Endothelial cell of umbilical vein (primary cell): ENCODE measurements at regions not wholly inside any gene's neighbourhood (a gene's known extent, or its start where the extent isn't known, plus 50 kb on each side); places are given as distances from the start of the nearest gene placed in this dataset.

Source experiments
- BruUV-seq: library from RNA; stranded (reverse); fragments of 400-500 nt; replicated peaks from 2 replicates; lab custom pipeline; 2021; lab: Mats Ljungman, UMichigan
- CTCF ChIA-PET: fragments of 300-600, 350-600 bp; sonication (Branson Sonifier 250); formaldehyde crosslinking; loops from one replicate; lab custom pipeline; 2021; ENCODE audit warnings: antibody characterized with exemption, inconsistent platforms; lab: Charles Lee
- POLR2A ChIA-PET: fragments of 300-600, 350-600 bp; sonication (Branson Sonifier 250); formaldehyde crosslinking; loops from one replicate; lab custom pipeline; 2021; ENCODE audit warnings: antibody characterized with exemption, inconsistent platforms; lab: Charles Lee
- DNase-seq: peaks from one replicate; pipeline ENCODE4 v3.0.0-alpha.2; 2011; ENCODE audit warnings: low read depth, low spot score
- FAIRE-seq: peaks from 2 replicates; lab custom pipeline; 2011; peaks lifted over from hg19 to GRCh38; lab: Jason Lieb, UNC
- H2AFZ ChIP-seq: 2 replicates; pipeline ENCODE4 v1.6.0; 2012; ENCODE audit warnings: low read depth, low read length, control low read depth, inconsistent platforms
- H3K27ac ChIP-seq: 2 replicates; pipeline ENCODE4 v1.5.1; 2011; ENCODE audit warnings: low read depth, mild to moderate bottlenecking, control low read depth, low read length, moderate library complexity; ENCODE audit not compliant: insufficient read depth
- H3K27me3 ChIP-seq, 2 experiments: 2 replicates each; pipeline versions ENCODE4 v1.6.0 to v1.6.1; 2011; ENCODE audit warnings: low read length in 2 of 2, mixed read lengths in 1 of 2; ENCODE audit not compliant: control insufficient read depth in 2 of 2, insufficient read depth in 2 of 2
- H3K36me3 ChIP-seq, 2 experiments: 2 replicates in 1 of 2; 3 replicates in 1 of 2; pipeline ENCODE4 v1.5.1; 2011; ENCODE audit warnings: low read length in 2 of 2, mild to moderate bottlenecking in 1 of 2, moderate library complexity in 1 of 2; ENCODE audit not compliant: control insufficient read depth in 2 of 2, insufficient read depth in 2 of 2; ENCODE audit errors: extremely low read depth in 1 of 2
- H3K4me1 ChIP-seq: 3 replicates; pipeline ENCODE4 v1.5.1; 2011; ENCODE audit warnings: mild to moderate bottlenecking, low read length; ENCODE audit not compliant: control insufficient read depth, insufficient read depth; ENCODE audit errors: extremely low read depth
- H3K4me2 ChIP-seq: 2 replicates; pipeline ENCODE4 v1.6.1; 2011; ENCODE audit warnings: low read length, control low read depth, mixed read lengths; ENCODE audit not compliant: insufficient read depth
- H3K4me3 ChIP-seq, 3 experiments: fragments of 200-600 bp in 1 of 3; sonication (generic), shearing (Covaris generic) in 1 of 3; replicated peaks in 1 of 3; 2 replicates each; pipeline ENCODE4 v1.5.1; 2011 to 2016; ENCODE audit warnings: control low read depth in 3 of 3, low read length in 3 of 3, mild to moderate bottlenecking in 2 of 3, inconsistent platforms in 1 of 3, low read depth in 1 of 3, moderate library complexity in 1 of 3; ENCODE audit not compliant: insufficient read depth in 1 of 3
- H3K79me2 ChIP-seq: 2 replicates; pipeline ENCODE4 v1.6.0; 2012; ENCODE audit warnings: low read length, inconsistent platforms; ENCODE audit not compliant: control insufficient read depth, insufficient read depth
- H3K9ac ChIP-seq: replicated peaks from 2 replicates; pipeline ENCODE3; 2011; ENCODE audit warnings: low read length, control low read depth; ENCODE audit not compliant: insufficient read depth; ENCODE audit errors: extremely low read depth
- H3K9me1 ChIP-seq: replicated peaks from 3 replicates; pipeline ENCODE4 v1.6.0; 2011; ENCODE audit warnings: mild to moderate bottlenecking, low read length; ENCODE audit not compliant: control insufficient read depth, insufficient read depth; ENCODE audit errors: extremely low read depth
- H3K9me3 ChIP-seq: replicated peaks from 2 replicates; pipeline ENCODE4 v1.5.1; 2012; ENCODE audit warnings: low read length, inconsistent platforms; ENCODE audit not compliant: control insufficient read depth, insufficient read depth
- H4K20me1 ChIP-seq: replicated peaks from 2 replicates; pipeline ENCODE3; 2011; ENCODE audit warnings: mild to moderate bottlenecking, low read length; ENCODE audit not compliant: control insufficient read depth, insufficient read depth; ENCODE audit errors: extremely low read depth
- CTCF ChIP-seq, 2 donors: IDR thresholded peaks; 1 replicate in 1 of 2; 2 replicates in 1 of 2; pipeline ENCODE4 v1.5.1; 2011; ENCODE audit warnings: low read length in 2 of 2, mild to moderate bottlenecking in 2 of 2, moderate library complexity in 2 of 2, control low read depth in 1 of 2, inconsistent platforms in 1 of 2, low read depth in 1 of 2; ENCODE audit not compliant: insufficient read depth in 1 of 2; ENCODE audit errors: extremely low read depth in 1 of 2
- EZH2 ChIP-seq: IDR thresholded peaks from 2 replicates; pipeline ENCODE4 v1.6.1; 2012; ENCODE audit warnings: borderline replicate concordance, low read depth, mild to moderate bottlenecking, moderate library complexity, low read length, inconsistent platforms; ENCODE audit not compliant: severe bottlenecking
- FOS ChIP-seq: IDR thresholded peaks from 2 replicates; pipeline ENCODE4 v1.6.1; 2011; ENCODE audit warnings: mild to moderate bottlenecking, low read length, moderate library complexity, borderline replicate concordance; ENCODE audit not compliant: insufficient read depth
- GATA2 ChIP-seq: IDR thresholded peaks from 2 replicates; pipeline ENCODE4 v1.7.0; 2011; ENCODE audit warnings: low read depth, mild to moderate bottlenecking, moderate library complexity, mixed read lengths, low read length; ENCODE audit not compliant: insufficient read length, insufficient read depth
- JUN ChIP-seq: IDR thresholded peaks from 2 replicates; pipeline ENCODE4 v1.6.1; 2011; ENCODE audit warnings: borderline replicate concordance, low read depth; ENCODE audit not compliant: insufficient read length, insufficient read depth
- MAX ChIP-seq: IDR thresholded peaks from 2 replicates; pipeline ENCODE4 v1.6.1; 2011; ENCODE audit not compliant: insufficient read depth, insufficient read length
- MYC ChIP-seq: IDR thresholded peaks from one replicate; pipeline ENCODE4 v1.6.1; 2011; ENCODE audit warnings: mild to moderate bottlenecking, low read depth, low read length
- POLR2A ChIP-seq: IDR thresholded peaks from 2 replicates; pipeline ENCODE4 v1.6.1; 2012; ENCODE audit warnings: low read depth, mild to moderate bottlenecking, control low read depth, low read length
- POLR2AphosphoS5 ChIP-seq: IDR thresholded peaks from 2 replicates; pipeline ENCODE4 v1.6.1; 2012; ENCODE audit warnings: low read depth, mild to moderate bottlenecking, control low read depth, low read length, moderate library complexity; ENCODE audit not compliant: insufficient read depth
- dilution Hi-C: fragments of 300-500 bp; cut with MboI; formaldehyde crosslinking; loops from one replicate; pipeline ENCODE4 v1.15.0; 2019; ENCODE audit warnings: low sequenced_read_pairs; ENCODE audit not compliant: extremely low pct_ligation_motif_present
- intact Hi-C: fragments of 100-400 bp; cut with micrococcal nuclease; formaldehyde crosslinking; loops from one replicate; pipeline ENCODE4 v1.10.0; 2022

- H4K20me1 ChIP-seq, result no peaks in the 10 kb centered on the region
- no peak for DNase-seq
- peaks cover 16% of the 10 kb centered on the region for H3K4me1 ChIP-seq
- H3K9ac ChIP-seq, result no peak overlapping the region
- FAIRE-seq, result no peak
- CTCF ChIA-PET, result interaction anchor here (0.6 to 1.2 kb wide), 9 partner anchors 10 to 298 kb away, joined by 3 to 5 read pairs (median 3); no protein-coding TSS in a partner anchor
- dilution Hi-C loops (no loop called here), intact Hi-C loops (loop anchor here (2.0 to 10.0 kb wide), 3 partner anchors 129 to 297 kb away; partner anchors contain the start of gene KIF26A)
- H3K4me2 ChIP-seq, result peak overlapping the region; percentile 14
- H3K27ac ChIP-seq, result peak overlapping the region; percentile 89
- no TSS peak for BruUV-seq
- no peaks in the 10 kb centered on the region for H3K9me1 ChIP-seq
- H3K36me3 ChIP-seq, result no peaks in the 10 kb centered on the region
- H3K9me3 ChIP-seq, result no peaks in the 10 kb centered on the region
- no peak overlapping the region for H3K4me3 ChIP-seq
- no peak for TF ChIP-seq JUN
- TF ChIP-seq MYC, result no peak
- no peak for TF ChIP-seq POLR2AphosphoS5
- no peak for TF ChIP-seq FOS
- TF ChIP-seq POLR2A, result no peak
- no peak for TF ChIP-seq MAX
- no peak for TF ChIP-seq GATA2
- no peak for TF ChIP-seq CTCF (IDR thresholded peaks at IDR 0.05; ENCODE audit: extremely low read depth in 1 of 2, insufficient read depth in 1 of 2, low read depth in 1 of 2, low read length in 2 of 2)
- no peak for TF ChIP-seq EZH2
- H3K79me2 ChIP-seq, result no peaks in the 10 kb centered on the region
- H2AFZ ChIP-seq, result peak overlapping the region; percentile 97
- POLR2A ChIA-PET, result no interaction called here
- H3K27me3 ChIP-seq, result no peaks in the 10 kb centered on the region
These were observed 144.2 kb upstream of the C14orf180 start for GRCh38 chr14:104435147-104436046.
